T-cell (primary cell): ENCODE measurements at regions not wholly inside any gene's neighbourhood (a gene's known extent, or its start where the extent isn't known, plus 50 kb on each side); places are given as distances from the start of the nearest gene placed in this dataset.

ENCODE experiments used
- ATAC-seq, 4 experiments: fragments of 200-7000 bp in 3 of 4; fragments of 150-1000 bp in 1 of 4; cut with Tn5 transposase; replicated peaks in 1 of 4; 1 replicate in 3 of 4; 2 replicates in 1 of 4; pipeline ENCODE4 v1.10.0; 2021; ENCODE audit warnings: moderate library complexity in 3 of 4, mild to moderate bottlenecking in 2 of 4, moderate number of reproducible peaks in 1 of 4
- CTCF ChIA-PET, 2 donors: fragments of 300-600 bp; sonication (Branson Sonifier 250); formaldehyde crosslinking; loops; one replicate each; lab custom pipeline; 2022; ENCODE audit warnings: antibody characterized with exemption in 2 of 2; lab: Charles Lee
- POLR2A ChIA-PET, 2 donors: fragments of 300-600 bp; sonication (Branson Sonifier 250); formaldehyde crosslinking; loops; one replicate each; lab custom pipeline; 2022; ENCODE audit warnings: antibody characterized with exemption in 2 of 2; lab: Charles Lee
- DNase-seq, 35 experiments: peaks; one replicate each; pipeline versions ENCODE4 v3.0.0 to v3.0.0-alpha.2; 2013 to 2023
- H3K27ac ChIP-seq: one replicate; pipeline ENCODE4 v1.5.1; 2013; ENCODE audit warnings: low read length
- H3K27me3 ChIP-seq, 2 experiments: replicated peaks in 1 of 2; 1 replicate in 1 of 2; 2 replicates in 1 of 2; pipeline versions ENCODE4 v1.6.1 to v1.7.0; 2013; ENCODE audit warnings: low read length in 1 of 2, mixed read lengths in 1 of 2; ENCODE audit not compliant: control insufficient read depth in 2 of 2, insufficient read depth in 2 of 2; ENCODE audit errors: extremely low read depth in 1 of 2
- H3K36me3 ChIP-seq, 2 donors: 1 replicate in 1 of 2; 2 replicates in 1 of 2; pipeline versions ENCODE4 v1.6.1 to v1.7.0; 2013; ENCODE audit warnings: low read length in 1 of 2; ENCODE audit not compliant: control insufficient read depth in 2 of 2, insufficient read depth in 1 of 2; ENCODE audit errors: extremely low read depth in 1 of 2
- H3K4me1 ChIP-seq, 2 experiments: 1 replicate in 1 of 2; 2 replicates in 1 of 2; pipeline versions ENCODE4 v1.6.1 to v1.7.0; 2013; ENCODE audit warnings: low read length in 2 of 2, mixed read lengths in 1 of 2; ENCODE audit not compliant: insufficient read depth in 2 of 2, control insufficient read depth in 1 of 2; ENCODE audit errors: extremely low read depth in 1 of 2
- H3K4me3 ChIP-seq, 2 donors: 1 replicate in 1 of 2; 2 replicates in 1 of 2; pipeline versions ENCODE4 v1.5.1 to v1.7.0; 2013; ENCODE audit warnings: mild to moderate bottlenecking in 2 of 2, low read length in 1 of 2, moderate library complexity in 1 of 2; ENCODE audit not compliant: control insufficient read depth in 1 of 2; ENCODE audit errors: extremely low read depth in 1 of 2
- H3K9me3 ChIP-seq: 2 replicates; pipeline ENCODE4 v1.7.0; 2013
- H3K27ac Mint-ChIP-seq, 2 donors: one replicate each; pipeline ENCODE4 v1.8.0; 2020 to 2021; ENCODE audit warnings: mild to moderate bottlenecking in 2 of 2, mixed read lengths in 2 of 2
- H3K27me3 Mint-ChIP-seq, 2 donors: one replicate each; pipeline ENCODE4 v1.8.0; 2021 to 2022; ENCODE audit warnings: mixed read lengths in 2 of 2
- H3K36me3 Mint-ChIP-seq: one replicate; pipeline ENCODE4 v1.8.0; 2021; ENCODE audit warnings: mixed read lengths
- H3K4me1 Mint-ChIP-seq, 3 donors: one replicate each; pipeline ENCODE4 v1.8.0; 2020 to 2022; ENCODE audit warnings: mixed read lengths in 3 of 3, mild to moderate bottlenecking in 1 of 3
- H3K4me3 Mint-ChIP-seq, 3 donors: one replicate each; pipeline ENCODE4 v1.8.0; 2020 to 2022; ENCODE audit warnings: mild to moderate bottlenecking in 3 of 3, mixed read lengths in 3 of 3, moderate library complexity in 3 of 3
- H3K9me3 Mint-ChIP-seq, 3 donors: one replicate each; pipeline ENCODE4 v1.8.0; 2020 to 2022; ENCODE audit warnings: mixed read lengths in 3 of 3
- WGBS: methylation state at CpG from one replicate; pipeline ENCODE4 v1.1.5; 2013; ENCODE audit warnings: missing lambda C conversion rate; ENCODE audit not compliant: insufficient coverage; 5-methylcytosine and 5-hydroxymethylcytosine counted together

- Histone ChIP-seq H3K27ac (no peak overlapping the region), H3K4me1 (no peaks in the 10 kb centered on the region), H3K36me3 (no peaks in the 10 kb centered on the region), H3K4me3 (no peak overlapping the region), H3K9me3 (no peaks in the 10 kb centered on the region), H3K27me3 (no peaks in the 10 kb centered on the region)
- DNase-seq: no peak
- Mint-ChIP-seq H3K27me3 (no peaks in the 10 kb centered on the region), H3K4me1 (no peaks in the 10 kb centered on the region), H3K4me3 (no peak overlapping the region), H3K36me3 (no peaks in the 10 kb centered on the region), H3K27ac (no peak overlapping the region), H3K9me3 (peaks cover 3 to 7% (median 5%) of the 10 kb centered on the region in 3 donors)
- POLR2A ChIA-PET: no interaction called here
- no CpG with 5 or more reads among the region's 3 CpGs for WGBS
- CTCF ChIA-PET: no interaction called here
- ATAC-seq: no peak
Observed at GRCh38 chr6:92184933-92185332, 1234.4 kb downstream of the EPHA7 start.

- Mint-ChIP-seq H3K27ac (no peak overlapping the region), H3K4me3 (no peak overlapping the region), H3K36me3 (no peaks in the 10 kb centered on the region), H3K27me3 (no peaks in the 10 kb centered on the region), H3K9me3 (peaks cover 5 to 10% (median 7%) of the 10 kb centered on the region in 3 donors), H3K4me1 (no peaks in the 10 kb centered on the region)
- H3K4me1 ChIP-seq: no peaks in the 10 kb centered on the region
- no peaks in the 10 kb centered on the region for H3K36me3 ChIP-seq
- no peak for DNase-seq
- no peaks in the 10 kb centered on the region for H3K27me3 ChIP-seq
- H3K9me3 ChIP-seq: no peaks in the 10 kb centered on the region
- H3K27ac ChIP-seq: no peak overlapping the region
- CTCF ChIA-PET: no interaction called here
- no CpG with 5 or more reads among the region's 4 CpGs for WGBS
- POLR2A ChIA-PET: no interaction called here
- no peak for ATAC-seq
- H3K4me3 ChIP-seq: no peak overlapping the region
Observed at GRCh38 chr6:92181347-92181746, 1238.0 kb downstream of the EPHA7 start.

- no peaks in the 10 kb centered on the region for H3K4me1 ChIP-seq
- no peak overlapping the region for H3K27ac ChIP-seq
- Mint-ChIP-seq H3K27ac (no peak overlapping the region), H3K9me3 (peaks cover 5 to 17% (median 11%) of the 10 kb centered on the region in 3 donors), H3K4me3 (no peak overlapping the region), H3K4me1 (no peaks in the 10 kb centered on the region), H3K36me3 (no peaks in the 10 kb centered on the region), H3K27me3 (no peaks in the 10 kb centered on the region)
- H3K9me3 ChIP-seq: no peaks in the 10 kb centered on the region
- H3K36me3 ChIP-seq: no peaks in the 10 kb centered on the region
- POLR2A ChIA-PET: no interaction called here
- no peak overlapping the region for H3K4me3 ChIP-seq
- ATAC-seq (no peak), DNase-seq (no peak)
- WGBS: no CpG with 5 or more reads among the region's 2 CpGs
- H3K27me3 ChIP-seq: no peaks in the 10 kb centered on the region
- CTCF ChIA-PET: interaction anchor here in 1 of 2 donors (0.6 kb wide), 1 partner anchor 11 kb away, joined by 3 read pairs; no protein-coding TSS in a partner anchor
Observed at GRCh38 chr6:92180090-92180489, 1239.3 kb downstream of the EPHA7 start.

- no peaks in the 10 kb centered on the region for H3K36me3 Mint-ChIP-seq
- H3K4me3 Mint-ChIP-seq: no peak overlapping the region
- H3K4me1 Mint-ChIP-seq: no peaks in the 10 kb centered on the region
- Histone ChIP-seq H3K9me3 (no peaks in the 10 kb centered on the region), H3K36me3 (no peaks in the 10 kb centered on the region), H3K27ac (no peak overlapping the region), H3K4me1 (no peaks in the 10 kb centered on the region), H3K27me3 (no peaks in the 10 kb centered on the region), H3K4me3 (no peak overlapping the region)
- POLR2A ChIA-PET: no interaction called here
- no CpG with 5 or more reads among the region's 1 CpG for WGBS
- no peaks in the 10 kb centered on the region for H3K27me3 Mint-ChIP-seq
- CTCF ChIA-PET: no interaction called here
- DNase-seq: no peak
- H3K27ac Mint-ChIP-seq: no peak overlapping the region
- ATAC-seq: no peak
- peaks cover 7 to 18% (median 11%) of the 10 kb centered on the region in 3 donors for H3K9me3 Mint-ChIP-seq
Observed at GRCh38 chr6:92176666-92177065, 1242.7 kb downstream of the EPHA7 start.

GRCh38 chr6:92174398-92175073 lies 1244.8 kb downstream of the EPHA7 start:
- H3K4me3 ChIP-seq: no peak overlapping the region
- no peaks in the 10 kb centered on the region for H3K36me3 ChIP-seq
- H3K9me3 ChIP-seq: no peaks in the 10 kb centered on the region
- H3K27ac ChIP-seq: no peak overlapping the region
- ChIA-PET CTCF (no interaction called here), POLR2A (interaction anchor here in 1 of 2 donors (0.6 kb wide), 1 partner anchor 41 kb away, joined by 8 read pairs; no protein-coding TSS in a partner anchor)
- H3K27ac Mint-ChIP-seq: no peak overlapping the region
- no peaks in the 10 kb centered on the region for H3K4me1 Mint-ChIP-seq
- H3K36me3 Mint-ChIP-seq: no peaks in the 10 kb centered on the region
- H3K4me1 ChIP-seq: no peaks in the 10 kb centered on the region
- DNase-seq (no peak), ATAC-seq (no peak)
- H3K27me3 Mint-ChIP-seq: no peaks in the 10 kb centered on the region
- H3K9me3 Mint-ChIP-seq: peaks cover 5 to 15% (median 13%) of the 10 kb centered on the region in 3 donors
- WGBS: 71% methylated on average over 3 of the region's 6 CpGs
- no peaks in the 10 kb centered on the region for H3K27me3 ChIP-seq
- H3K4me3 Mint-ChIP-seq: no peak overlapping the region

GRCh38 chr6:92169506-92169905 lies 1249.9 kb downstream of the EPHA7 start:
- H3K27ac Mint-ChIP-seq: no peak overlapping the region
- no peaks in the 10 kb centered on the region for H3K27me3 Mint-ChIP-seq
- H3K4me1 Mint-ChIP-seq: no peaks in the 10 kb centered on the region
- no peaks in the 10 kb centered on the region for H3K9me3 ChIP-seq
- no peaks in the 10 kb centered on the region for H3K4me1 ChIP-seq
- no CpG with 5 or more reads among the region's 1 CpG for WGBS
- H3K9me3 Mint-ChIP-seq: peaks cover 0 to 9% (median 8%) of the 10 kb centered on the region in 3 donors
- no peak overlapping the region for H3K4me3 ChIP-seq
- H3K36me3 Mint-ChIP-seq: no peaks in the 10 kb centered on the region
- H3K27me3 ChIP-seq: no peaks in the 10 kb centered on the region
- no peak overlapping the region for H3K27ac ChIP-seq
- DNase-seq (no peak), ATAC-seq (no peak)
- no peak overlapping the region for H3K4me3 Mint-ChIP-seq
- H3K36me3 ChIP-seq: no peaks in the 10 kb centered on the region
- ChIA-PET POLR2A (no interaction called here), CTCF (no interaction called here)
